ENCODE measurements at regions not wholly inside any gene's neighbourhood (a gene's known extent, or its start where the extent isn't known, plus 50 kb on each side); places are given as distances from the start of the nearest gene placed in this dataset.

GRCh38 chr13:106818971-106819370 is 251.0 kb upstream of the ARGLU1 start:
- no peaks in the 10 kb centered on the region for H3K27me3 ChIP-seq (ENCODE audit: insufficient read depth, low read length)
- POLR2A ChIA-PET (ENCODE audit: partially characterized antibody) = no interaction called here
- no peak overlapping the region for H3K27ac ChIP-seq (ENCODE audit: low read depth, low read length)
- CTCF ChIA-PET (ENCODE audit: partially characterized antibody) = no interaction called here
- Mint-ChIP-seq H3K27ac (no peak overlapping the region), H3K36me3 (no peaks in the 10 kb centered on the region), H3K4me1 (no peaks in the 10 kb centered on the region), H3K9me3 (no peaks in the 10 kb centered on the region), H3K27me3 (no peaks in the 10 kb centered on the region), H3K4me3 (no peak overlapping the region)
- H3K9me3 ChIP-seq (ENCODE audit: control insufficient read depth in 1 of 2, low read length in 2 of 2) = no peaks in the 10 kb centered on the region
- no peaks in the 10 kb centered on the region for H3K36me3 ChIP-seq (ENCODE audit: insufficient read depth, low read length)
- DNase-seq = no peak
- intact Hi-C loops (cut with micrococcal nuclease) = no loop called here
- H3K4me3 ChIP-seq (ENCODE audit: low read length in 2 of 2) = no peak overlapping the region
- H3K4me1 ChIP-seq (ENCODE audit: insufficient read depth, low read length) = no peaks in the 10 kb centered on the region

GRCh38 chr13:106815545-106815944 is 247.6 kb upstream of the ARGLU1 start:
- intact Hi-C loops (cut with micrococcal nuclease) = no loop called here

GRCh38 chr13:106814463-106814862 is 246.5 kb upstream of the ARGLU1 start:
- Histone ChIP-seq H3K4me1 (ENCODE audit: insufficient read depth, low read length) (no peaks in the 10 kb centered on the region), H3K9me3 (ENCODE audit: control insufficient read depth in 1 of 2, low read length in 2 of 2) (no peaks in the 10 kb centered on the region), H3K36me3 (ENCODE audit: insufficient read depth, low read length) (no peaks in the 10 kb centered on the region), H3K27ac (ENCODE audit: low read depth, low read length) (no peak overlapping the region), H3K4me3 (ENCODE audit: low read length in 2 of 2) (no peak overlapping the region), H3K27me3 (ENCODE audit: insufficient read depth, low read length) (no peaks in the 10 kb centered on the region)
- Mint-ChIP-seq H3K27ac (no peak overlapping the region), H3K4me1 (no peaks in the 10 kb centered on the region), H3K36me3 (no peaks in the 10 kb centered on the region), H3K27me3 (peaks cover 0 to 2% of the 10 kb centered on the region in 2 donors), H3K9me3 (no peaks in the 10 kb centered on the region), H3K4me3 (peak overlapping the region in 1 of 8 donors; percentile 15)
- intact Hi-C loops (cut with micrococcal nuclease) = no loop called here
- CTCF ChIA-PET (ENCODE audit: partially characterized antibody) = no interaction called here
- no peak for DNase-seq
- POLR2A ChIA-PET (ENCODE audit: partially characterized antibody) = no interaction called here

More at GRCh38 chr13:106815545-106815944, 247.6 kb upstream of the ARGLU1 start:
- Histone ChIP-seq H3K4me1 (ENCODE audit: insufficient read depth, low read length) (no peaks in the 10 kb centered on the region), H3K27ac (ENCODE audit: low read depth, low read length) (no peak overlapping the region), H3K4me3 (ENCODE audit: low read length in 2 of 2) (no peak overlapping the region), H3K36me3 (ENCODE audit: insufficient read depth, low read length) (no peaks in the 10 kb centered on the region), H3K27me3 (ENCODE audit: insufficient read depth, low read length) (no peaks in the 10 kb centered on the region), H3K9me3 (ENCODE audit: control insufficient read depth in 1 of 2, low read length in 2 of 2) (no peaks in the 10 kb centered on the region)
- ChIA-PET CTCF (ENCODE audit: partially characterized antibody) (no interaction called here), POLR2A (ENCODE audit: partially characterized antibody) (no interaction called here)
- H3K9me3 Mint-ChIP-seq = no peaks in the 10 kb centered on the region
- peaks cover 0 to 2% of the 10 kb centered on the region in 2 donors for H3K27me3 Mint-ChIP-seq
- H3K27ac Mint-ChIP-seq = no peak overlapping the region
- H3K4me3 Mint-ChIP-seq = no peak overlapping the region
- no peak for DNase-seq
- no peaks in the 10 kb centered on the region for H3K4me1 Mint-ChIP-seq
- no peaks in the 10 kb centered on the region for H3K36me3 Mint-ChIP-seq

GRCh38 chr13:106810069-106810468 is 242.1 kb upstream of the ARGLU1 start:
- no peaks in the 10 kb centered on the region for H3K9me3 Mint-ChIP-seq
- H3K27ac Mint-ChIP-seq = no peak overlapping the region
- no peak overlapping the region for H3K4me3 Mint-ChIP-seq
- ChIA-PET POLR2A (ENCODE audit: partially characterized antibody) (no interaction called here), CTCF (ENCODE audit: partially characterized antibody) (no interaction called here)
- intact Hi-C loops (cut with micrococcal nuclease) = no loop called here
- Histone ChIP-seq H3K9me3 (ENCODE audit: control insufficient read depth in 1 of 2, low read length in 2 of 2) (no peaks in the 10 kb centered on the region), H3K27ac (ENCODE audit: low read depth, low read length) (no peak overlapping the region), H3K27me3 (ENCODE audit: insufficient read depth, low read length) (no peaks in the 10 kb centered on the region), H3K4me1 (ENCODE audit: insufficient read depth, low read length) (no peaks in the 10 kb centered on the region), H3K36me3 (ENCODE audit: insufficient read depth, low read length) (no peaks in the 10 kb centered on the region), H3K4me3 (ENCODE audit: low read length in 2 of 2) (no peak overlapping the region)
- no peaks in the 10 kb centered on the region for H3K4me1 Mint-ChIP-seq
- no peak for DNase-seq
- H3K36me3 Mint-ChIP-seq = no peaks in the 10 kb centered on the region
- H3K27me3 Mint-ChIP-seq = peaks cover 0 to 2% of the 10 kb centered on the region in 2 donors

- H3K36me3 ChIP-seq (ENCODE audit: insufficient read depth, low read length) = no peaks in the 10 kb centered on the region
- ChIA-PET CTCF (ENCODE audit: partially characterized antibody) (no interaction called here), POLR2A (ENCODE audit: partially characterized antibody) (no interaction called here)
- H3K27ac Mint-ChIP-seq = no peak overlapping the region
- H3K4me1 ChIP-seq (ENCODE audit: insufficient read depth, low read length) = no peaks in the 10 kb centered on the region
- H3K27me3 ChIP-seq (ENCODE audit: insufficient read depth, low read length) = no peaks in the 10 kb centered on the region
- no peaks in the 10 kb centered on the region for H3K9me3 Mint-ChIP-seq
- no peak overlapping the region for H3K27ac ChIP-seq (ENCODE audit: low read depth, low read length)
- no peak for DNase-seq
- no peaks in the 10 kb centered on the region for H3K9me3 ChIP-seq (ENCODE audit: control insufficient read depth in 1 of 2, low read length in 2 of 2)
- no peak overlapping the region for H3K4me3 ChIP-seq (ENCODE audit: low read length in 2 of 2)
- no peaks in the 10 kb centered on the region for H3K27me3 Mint-ChIP-seq
- no peaks in the 10 kb centered on the region for H3K4me1 Mint-ChIP-seq
- no peaks in the 10 kb centered on the region for H3K36me3 Mint-ChIP-seq
- H3K4me3 Mint-ChIP-seq = no peak overlapping the region
- intact Hi-C loops (cut with micrococcal nuclease) = no loop called here
Observed at GRCh38 chr13:106804991-106805390, 237.1 kb upstream of the ARGLU1 start.

GRCh38 chr13:106802917-106803316 is 235.0 kb upstream of the ARGLU1 start:
- POLR2A ChIA-PET (ENCODE audit: partially characterized antibody) = no interaction called here
- Histone ChIP-seq H3K27ac (ENCODE audit: low read depth, low read length) (no peak overlapping the region), H3K9me3 (ENCODE audit: control insufficient read depth in 1 of 2, low read length in 2 of 2) (no peaks in the 10 kb centered on the region), H3K36me3 (ENCODE audit: insufficient read depth, low read length) (no peaks in the 10 kb centered on the region), H3K4me1 (ENCODE audit: insufficient read depth, low read length) (no peaks in the 10 kb centered on the region), H3K4me3 (ENCODE audit: low read length in 2 of 2) (no peak overlapping the region), H3K27me3 (ENCODE audit: insufficient read depth, low read length) (no peaks in the 10 kb centered on the region)
- CTCF ChIA-PET (ENCODE audit: partially characterized antibody) = no interaction called here
- Mint-ChIP-seq H3K9me3 (no peaks in the 10 kb centered on the region), H3K4me3 (no peak overlapping the region), H3K27ac (no peak overlapping the region), H3K27me3 (no peaks in the 10 kb centered on the region), H3K36me3 (no peaks in the 10 kb centered on the region), H3K4me1 (no peaks in the 10 kb centered on the region)
- intact Hi-C loops (cut with micrococcal nuclease) = no loop called here
- no peak for DNase-seq

GRCh38 chr13:106799781-106800335 is 231.9 kb upstream of the ARGLU1 start:
- Mint-ChIP-seq H3K9me3 (peaks cover 0 to 2% (median 0%) of the 10 kb centered on the region in 8 donors), H3K27me3 (peaks cover 0 to 5% of the 10 kb centered on the region in 2 donors), H3K36me3 (no peaks in the 10 kb centered on the region), H3K27ac (no peak overlapping the region), H3K4me3 (no peak overlapping the region), H3K4me1 (peaks cover 0 to 2% (median under 1%) of the 10 kb centered on the region in 4 donors)
- Histone ChIP-seq H3K9me3 (ENCODE audit: control insufficient read depth in 1 of 2, low read length in 2 of 2) (no peaks in the 10 kb centered on the region), H3K36me3 (ENCODE audit: insufficient read depth, low read length) (no peaks in the 10 kb centered on the region), H3K4me3 (ENCODE audit: low read length in 2 of 2) (no peak overlapping the region), H3K27ac (ENCODE audit: low read depth, low read length) (no peak overlapping the region), H3K4me1 (ENCODE audit: insufficient read depth, low read length) (no peaks in the 10 kb centered on the region), H3K27me3 (ENCODE audit: insufficient read depth, low read length) (no peaks in the 10 kb centered on the region)
- ChIA-PET CTCF (ENCODE audit: partially characterized antibody) (no interaction called here), POLR2A (ENCODE audit: partially characterized antibody) (no interaction called here)
- intact Hi-C loops (cut with micrococcal nuclease) = no loop called here
- no peak for DNase-seq

- H3K36me3 Mint-ChIP-seq = no peaks in the 10 kb centered on the region
- CTCF ChIA-PET (ENCODE audit: partially characterized antibody) = no interaction called here
- peaks cover 0 to 7% of the 10 kb centered on the region in 2 donors for H3K27me3 Mint-ChIP-seq
- POLR2A ChIA-PET (ENCODE audit: partially characterized antibody) = no interaction called here
- no peak for DNase-seq
- H3K27me3 ChIP-seq (ENCODE audit: insufficient read depth, low read length) = no peaks in the 10 kb centered on the region
- intact Hi-C loops (cut with micrococcal nuclease) = no loop called here
- no peaks in the 10 kb centered on the region for H3K36me3 ChIP-seq (ENCODE audit: insufficient read depth, low read length)
- no peak overlapping the region for H3K4me3 ChIP-seq (ENCODE audit: low read length in 2 of 2)
- H3K4me1 ChIP-seq (ENCODE audit: insufficient read depth, low read length) = no peaks in the 10 kb centered on the region
- no peaks in the 10 kb centered on the region for H3K9me3 ChIP-seq (ENCODE audit: control insufficient read depth in 1 of 2, low read length in 2 of 2)
- H3K9me3 Mint-ChIP-seq = peaks cover 0 to 2% (median 0%) of the 10 kb centered on the region in 8 donors
- no peak overlapping the region for H3K27ac Mint-ChIP-seq
- H3K4me3 Mint-ChIP-seq = peak overlapping the region in 1 of 8 donors; percentile 26
- no peak overlapping the region for H3K27ac ChIP-seq (ENCODE audit: low read depth, low read length)
- peaks cover 0 to 2% (median under 1%) of the 10 kb centered on the region in 4 donors for H3K4me1 Mint-ChIP-seq
Observed at GRCh38 chr13:106797081-106797640, 229.2 kb upstream of the ARGLU1 start.

Data from CD4-positive, alpha-beta memory T cell (primary cell).